ENCODE measurements at regions not wholly inside any gene's neighbourhood (a gene's known extent, or its start where the extent isn't known, plus 50 kb on each side); places are given as distances from the start of the nearest gene placed in this dataset.

- no peak for DNase-seq (ENCODE audit: low read depth in 1 of 2, low spot score in 1 of 2)
- TF ChIP-seq REST (IDR thresholded peaks at IDR 0.05; ENCODE audit: insufficient replicate concordance, low read depth) (no peak), SPI1 (IDR thresholded peaks at IDR 0.05; ENCODE audit: borderline replicate concordance, low read depth) (no peak), CTCF (IDR thresholded peaks at IDR 0.05; ENCODE audit: insufficient read depth, low read length) (no peak), GABPA (IDR thresholded peaks at IDR 0.05; ENCODE audit: low read depth) (no peak), POLR2AphosphoS5 (IDR thresholded peaks at IDR 0.05; ENCODE audit: low read depth) (no peak)
- Histone ChIP-seq H3K27ac (replicated peaks) (no peak overlapping the region), H3K4me3 (replicated peaks; ENCODE audit: insufficient read depth, low read length) (no peak overlapping the region), H3K27me3 (ENCODE audit: insufficient read depth, poor library complexity, severe bottlenecking) (no peaks in the 10 kb centered on the region)
Observed at GRCh38 chr6:133085896-133086295, 155.3 kb upstream of the EYA4 start.

- H3K4me3 ChIP-seq (replicated peaks; ENCODE audit: insufficient read depth, low read length), result no peak overlapping the region
- no peak for TF ChIP-seq GABPA (IDR thresholded peaks at IDR 0.05; ENCODE audit: low read depth)
- TF ChIP-seq POLR2AphosphoS5 (IDR thresholded peaks at IDR 0.05; ENCODE audit: low read depth), result no peak
- no peak for TF ChIP-seq REST (IDR thresholded peaks at IDR 0.05; ENCODE audit: insufficient replicate concordance, low read depth)
- TF ChIP-seq SPI1 (IDR thresholded peaks at IDR 0.05; ENCODE audit: borderline replicate concordance, low read depth), result no peak
- TF ChIP-seq CTCF (IDR thresholded peaks at IDR 0.05; ENCODE audit: insufficient read depth, low read length), result no peak
- H3K27me3 ChIP-seq (ENCODE audit: insufficient read depth, poor library complexity, severe bottlenecking), result no peaks in the 10 kb centered on the region
- no peak for DNase-seq (ENCODE audit: low read depth in 1 of 2, low spot score in 1 of 2)
- H3K27ac ChIP-seq (replicated peaks), result no peak overlapping the region
Observed at GRCh38 chr6:133088931-133089695, 152.0 kb upstream of the EYA4 start.

- no peaks in the 10 kb centered on the region for H3K27me3 ChIP-seq (ENCODE audit: insufficient read depth, poor library complexity, severe bottlenecking)
- TF ChIP-seq CTCF (IDR thresholded peaks at IDR 0.05; ENCODE audit: insufficient read depth, low read length) (no peak), POLR2AphosphoS5 (IDR thresholded peaks at IDR 0.05; ENCODE audit: low read depth) (no peak)
- no peak overlapping the region for H3K4me3 ChIP-seq (replicated peaks; ENCODE audit: insufficient read depth, low read length)
Observed at GRCh38 chr6:133092199-133092598, 149.0 kb upstream of the EYA4 start.

GRCh38 chr6:133092771-133093170, 148.4 kb upstream of the EYA4 start:
- Histone ChIP-seq H3K4me3 (replicated peaks; ENCODE audit: insufficient read depth, low read length) (no peak overlapping the region), H3K27me3 (ENCODE audit: insufficient read depth, poor library complexity, severe bottlenecking) (no peaks in the 10 kb centered on the region), H3K27ac (replicated peaks) (no peak overlapping the region)
- TF ChIP-seq REST (IDR thresholded peaks at IDR 0.05; ENCODE audit: insufficient replicate concordance, low read depth), result no peak
- no peak for TF ChIP-seq GABPA (IDR thresholded peaks at IDR 0.05; ENCODE audit: low read depth)
- TF ChIP-seq SPI1 (IDR thresholded peaks at IDR 0.05; ENCODE audit: borderline replicate concordance, low read depth), result no peak
- TF ChIP-seq POLR2AphosphoS5 (IDR thresholded peaks at IDR 0.05; ENCODE audit: low read depth), result no peak
- TF ChIP-seq CTCF (IDR thresholded peaks at IDR 0.05; ENCODE audit: insufficient read depth, low read length), result no peak
- DNase-seq (ENCODE audit: low read depth in 1 of 2, low spot score in 1 of 2), result no peak

More at GRCh38 chr6:133092199-133092598, 149.0 kb upstream of the EYA4 start:
- H3K27ac ChIP-seq (replicated peaks), result no peak overlapping the region
- no peak for DNase-seq (ENCODE audit: low read depth in 1 of 2, low spot score in 1 of 2)

Measured in HL-60 (cell line).